ENCODE measurements at regions not wholly inside any gene's neighbourhood (a gene's known extent, or its start where the extent isn't known, plus 50 kb on each side); places are given as distances from the start of the nearest gene placed in this dataset.

- TF ChIP-seq, protein P1, sequence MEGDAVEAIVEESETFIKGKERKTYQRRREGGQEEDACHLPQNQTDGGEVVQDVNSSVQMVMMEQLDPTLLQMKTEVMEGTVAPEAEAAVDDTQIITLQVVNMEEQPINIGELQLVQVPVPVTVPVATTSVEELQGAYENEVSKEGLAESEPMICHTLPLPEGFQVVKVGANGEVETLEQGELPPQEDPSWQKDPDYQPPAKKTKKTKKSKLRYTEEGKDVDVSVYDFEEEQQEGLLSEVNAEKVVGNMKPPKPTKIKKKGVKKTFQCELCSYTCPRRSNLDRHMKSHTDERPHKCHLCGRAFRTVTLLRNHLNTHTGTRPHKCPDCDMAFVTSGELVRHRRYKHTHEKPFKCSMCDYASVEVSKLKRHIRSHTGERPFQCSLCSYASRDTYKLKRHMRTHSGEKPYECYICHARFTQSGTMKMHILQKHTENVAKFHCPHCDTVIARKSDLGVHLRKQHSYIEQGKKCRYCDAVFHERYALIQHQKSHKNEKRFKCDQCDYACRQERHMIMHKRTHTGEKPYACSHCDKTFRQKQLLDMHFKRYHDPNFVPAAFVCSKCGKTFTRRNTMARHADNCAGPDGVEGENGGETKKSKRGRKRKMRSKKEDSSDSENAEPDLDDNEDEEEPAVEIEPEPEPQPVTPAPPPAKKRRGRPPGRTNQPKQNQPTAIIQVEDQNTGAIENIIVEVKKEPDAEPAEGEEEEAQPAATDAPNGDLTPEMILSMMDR (IDR thresholded peaks at IDR 0.05; ENCODE audit: extremely low read depth in 1 of 2, insufficient read depth in 1 of 2, low read depth in 1 of 2, low read length in 2 of 2) = no peak
- TF ChIP-seq EZH2 (IDR thresholded peaks at IDR 0.05; ENCODE audit: borderline replicate concordance, low read depth, low read length, severe bottlenecking) (no peak), POLR2AphosphoS5 (IDR thresholded peaks at IDR 0.05; ENCODE audit: insufficient read depth, low read depth, low read length) (no peak), JUN (IDR thresholded peaks at IDR 0.05; ENCODE audit: borderline replicate concordance, insufficient read depth, insufficient read length, low read depth) (no peak), FOS (IDR thresholded peaks at IDR 0.05; ENCODE audit: borderline replicate concordance, insufficient read depth, low read length) (no peak)
Observed at GRCh38 chr5:73312872-73313510, 135.6 kb downstream of the FOXD1 start.
